ENCODE measurements at regions not wholly inside any gene's neighbourhood (a gene's known extent, or its start where the extent isn't known, plus 50 kb on each side); places are given as distances from the start of the nearest gene placed in this dataset.
"Not testable (repeated sequence)": the region's sequence is repeated elsewhere in the genome, so short reads cannot be mapped to it uniquely, and the experiment has no call there.

DNA sequence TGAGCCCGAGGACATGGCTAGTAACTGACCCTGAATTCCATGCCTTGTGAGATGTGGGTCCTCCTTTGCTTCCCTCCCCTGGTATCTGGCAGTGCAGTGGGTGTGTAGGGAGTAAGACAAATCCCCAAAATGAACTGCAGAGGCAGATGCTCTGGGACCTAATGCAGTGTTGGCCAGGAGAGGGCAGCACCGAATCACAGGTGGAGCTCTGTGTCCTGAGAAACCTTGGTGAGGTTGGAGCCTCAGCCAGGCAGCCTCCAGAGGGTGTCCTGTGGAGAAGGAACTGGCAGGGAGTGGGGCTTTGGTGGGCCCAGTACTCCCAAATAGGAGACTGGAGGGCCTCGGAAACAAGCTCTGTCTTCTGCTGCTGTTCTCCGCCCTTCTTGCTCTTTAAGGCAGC, 209.9 kb downstream of the CCNG2 start:
- not testable (repeated sequence) for DNase-seq (ENCODE audit: low read depth in 1 of 2, low spot score in 1 of 2)

DNA sequence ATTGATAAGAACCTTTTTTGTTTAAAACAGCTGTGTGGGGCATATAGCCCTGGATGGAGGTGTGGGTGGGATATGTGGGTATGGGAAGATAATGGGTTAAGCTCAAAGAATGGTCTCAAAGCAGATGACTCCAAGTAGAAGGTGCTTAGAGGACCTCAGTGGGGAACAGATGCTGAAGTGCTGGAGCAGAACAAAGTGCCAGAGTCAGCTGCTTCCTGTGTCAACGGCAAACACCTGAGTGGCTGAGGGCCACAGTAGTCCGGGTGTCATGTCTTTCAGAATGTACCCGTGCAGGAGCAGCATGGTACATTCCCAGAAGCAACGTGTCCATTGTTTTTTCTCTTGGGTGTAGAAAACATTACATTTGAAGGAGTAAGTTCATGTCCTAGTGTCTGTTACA, 210.6 kb downstream of the CCNG2 start:
- no peak for DNase-seq (ENCODE audit: low read depth in 1 of 2, low spot score in 1 of 2)

GRCh38 chr4:77372375-77372774, 215.4 kb downstream of the CCNG2 start:
- DNase-seq (ENCODE audit: low read depth in 1 of 2, low spot score in 1 of 2): no peak

GRCh38 chr4:77375866-77376607, 219.0 kb downstream of the CCNG2 start:
- DNase-seq (ENCODE audit: low read depth in 1 of 2, low spot score in 1 of 2): no peak

DNA sequence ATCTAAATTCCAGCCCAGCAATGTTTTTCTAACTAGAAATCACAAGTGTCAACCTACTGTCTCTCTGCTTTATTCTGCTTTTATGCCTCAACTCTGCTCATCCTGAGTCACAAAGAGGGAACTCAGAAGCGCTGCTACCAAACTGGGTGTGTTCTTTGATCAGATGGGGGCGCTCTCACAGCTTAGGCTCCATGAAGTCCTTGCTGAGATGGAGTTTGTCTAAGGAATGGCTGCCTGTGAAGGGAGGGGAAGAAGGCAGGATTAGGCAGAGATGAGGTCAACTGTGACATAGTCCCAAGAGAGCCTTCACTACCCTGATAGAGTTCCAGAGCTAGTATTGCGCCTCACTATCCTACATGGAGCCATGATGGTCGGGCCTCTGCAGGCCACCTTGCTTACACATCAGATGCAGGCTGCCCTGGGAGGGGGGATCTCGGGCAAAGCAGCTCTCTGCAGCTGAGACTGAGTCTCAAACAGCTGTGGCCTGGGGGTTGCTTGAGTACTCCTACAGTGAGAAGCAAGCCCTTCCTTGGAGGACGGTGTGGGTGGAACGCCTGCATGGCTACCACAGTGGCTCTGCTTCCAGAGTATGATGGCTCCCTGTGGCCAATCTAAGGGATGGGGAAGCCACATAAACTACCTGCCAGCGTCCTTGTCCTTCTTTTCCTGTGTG, 219.9 kb downstream of the CCNG2 start:
- no peak for DNase-seq (ENCODE audit: low read depth in 1 of 2, low spot score in 1 of 2)

GRCh38 chr4:77384094-77384493, 221.5 kb upstream of the CXCL13 start:
- DNase-seq (ENCODE audit: low read depth in 1 of 2, low spot score in 1 of 2): no peak

- DNase-seq (ENCODE audit: low read depth in 1 of 2, low spot score in 1 of 2): peak; percentile 39
Measured at GRCh38 chr4:77385124-77385969, 220.3 kb upstream of the CXCL13 start.

DNA sequence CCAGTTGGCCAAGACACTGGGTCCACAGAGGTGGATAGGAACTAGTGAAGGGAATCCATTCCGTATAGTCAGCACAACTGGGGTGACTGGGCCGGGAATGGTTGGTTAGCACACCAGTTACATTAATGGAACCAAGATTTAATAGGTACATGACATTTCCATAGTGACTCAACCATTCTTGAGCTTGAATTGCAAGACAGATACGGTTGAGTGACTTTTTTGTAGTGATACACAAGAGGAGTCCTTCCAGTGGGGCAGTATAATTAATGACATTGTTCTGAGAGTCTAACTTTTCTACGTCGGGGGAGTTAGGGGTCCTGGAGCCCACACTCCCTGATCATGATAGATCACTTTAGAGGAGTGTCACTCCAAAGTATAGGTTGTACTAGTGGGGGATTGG, 211.6 kb upstream of the CXCL13 start:
- DNase-seq (ENCODE audit: low read depth in 1 of 2, low spot score in 1 of 2): no peak

DNA sequence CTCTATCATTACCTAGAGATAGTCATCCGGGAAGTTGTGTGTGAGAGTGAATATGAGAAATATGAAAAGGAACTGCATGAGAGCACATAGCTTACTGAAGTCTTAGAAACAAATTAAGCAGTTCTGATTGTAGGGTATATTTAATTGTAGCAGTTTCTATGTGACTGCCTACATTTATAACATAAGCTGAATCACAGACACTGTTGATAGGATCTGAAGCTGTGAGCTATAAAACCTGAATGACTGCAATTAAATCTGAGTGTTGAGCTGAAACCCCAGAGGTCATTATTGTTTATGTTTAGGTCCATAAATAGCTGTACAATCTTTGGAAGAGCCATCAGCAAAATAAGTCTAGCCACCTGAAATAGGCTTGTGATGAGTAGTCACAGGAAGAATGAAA, 210.1 kb upstream of the CXCL13 start:
- no peak for DNase-seq (ENCODE audit: low read depth in 1 of 2, low spot score in 1 of 2)

GRCh38 chr4:77398256-77398655, 207.4 kb upstream of the CXCL13 start:
- no peak for DNase-seq (ENCODE audit: low read depth in 1 of 2, low spot score in 1 of 2)

DNA sequence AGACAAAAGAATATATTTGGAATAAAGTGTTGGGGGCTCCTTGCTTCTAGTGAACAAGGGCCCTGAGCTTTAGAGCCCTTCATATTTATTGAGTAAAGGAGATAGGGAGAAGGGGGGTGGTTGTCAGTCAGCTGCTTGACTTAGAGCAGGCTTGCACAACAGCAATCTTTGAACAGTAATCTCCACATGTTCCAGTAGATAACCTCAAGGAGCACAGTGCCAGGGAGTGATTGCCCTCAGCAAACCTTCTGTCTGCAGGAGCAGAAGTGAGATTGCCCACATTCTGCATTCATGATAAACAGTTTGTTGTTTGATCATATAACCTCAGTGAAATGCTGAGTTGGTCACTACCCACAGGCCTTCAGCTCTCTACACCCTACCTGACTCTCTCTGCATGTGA, 205.8 kb upstream of the CXCL13 start:
- no peak for DNase-seq (ENCODE audit: low read depth in 1 of 2, low spot score in 1 of 2)

DNA sequence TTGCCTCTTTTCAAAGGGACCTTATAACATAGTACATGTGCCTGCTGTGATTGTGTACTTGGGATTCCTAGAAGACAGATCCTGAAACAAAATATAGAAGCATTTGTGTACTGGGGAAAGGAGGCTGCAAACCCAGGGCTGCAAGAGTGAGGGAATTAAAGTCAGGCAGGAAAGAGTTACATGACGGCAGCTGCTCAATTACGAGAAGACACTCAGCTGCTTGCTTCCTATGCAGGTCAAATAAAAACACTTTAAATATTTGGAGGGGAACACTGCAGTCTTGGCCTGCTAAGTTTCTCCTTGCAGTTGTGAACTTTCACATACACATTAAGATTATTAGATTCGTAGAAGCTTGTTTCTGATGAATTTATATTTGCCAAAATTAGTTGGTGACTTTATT, 191.9 kb upstream of the CXCL13 start:
- no peak for DNase-seq (ENCODE audit: low read depth in 1 of 2, low spot score in 1 of 2)

GRCh38 chr4:77415689-77416088, 189.9 kb upstream of the CXCL13 start:
- DNase-seq (ENCODE audit: low read depth in 1 of 2, low spot score in 1 of 2): no peak

- DNase-seq (ENCODE audit: low read depth in 1 of 2, low spot score in 1 of 2): no peak
Measured at GRCh38 chr4:77418333-77418732, 187.3 kb upstream of the CXCL13 start.

GRCh38 chr4:77430847-77431246, 174.8 kb upstream of the CXCL13 start:
- DNase-seq (ENCODE audit: low read depth in 1 of 2, low spot score in 1 of 2): no peak

GRCh38 chr4:77431546-77431945, 174.1 kb upstream of the CXCL13 start:
- DNase-seq (ENCODE audit: low read depth in 1 of 2, low spot score in 1 of 2): no peak

GRCh38 chr4:77432717-77433417, 172.8 kb upstream of the CXCL13 start:
- no peak for DNase-seq (ENCODE audit: low read depth in 1 of 2, low spot score in 1 of 2)

DNA sequence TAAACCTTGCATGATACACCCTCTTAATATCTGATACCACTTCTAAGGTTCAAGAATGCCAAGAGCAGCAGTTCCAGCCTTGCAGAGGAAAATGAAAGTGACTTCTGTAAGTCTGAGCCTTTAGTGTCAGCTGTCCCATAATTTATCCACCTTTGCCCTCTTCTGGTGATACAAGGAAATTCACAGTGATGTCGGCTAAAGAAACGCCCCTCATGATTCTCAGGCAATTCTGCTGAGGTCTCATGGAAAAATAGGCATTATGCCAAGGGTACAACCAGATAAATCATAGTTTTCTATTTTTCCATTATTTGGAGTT, 172.2 kb upstream of the CXCL13 start:
- DNase-seq (ENCODE audit: low read depth in 1 of 2, low spot score in 1 of 2): peak in 1 of 2 donors; percentile 19

DNA sequence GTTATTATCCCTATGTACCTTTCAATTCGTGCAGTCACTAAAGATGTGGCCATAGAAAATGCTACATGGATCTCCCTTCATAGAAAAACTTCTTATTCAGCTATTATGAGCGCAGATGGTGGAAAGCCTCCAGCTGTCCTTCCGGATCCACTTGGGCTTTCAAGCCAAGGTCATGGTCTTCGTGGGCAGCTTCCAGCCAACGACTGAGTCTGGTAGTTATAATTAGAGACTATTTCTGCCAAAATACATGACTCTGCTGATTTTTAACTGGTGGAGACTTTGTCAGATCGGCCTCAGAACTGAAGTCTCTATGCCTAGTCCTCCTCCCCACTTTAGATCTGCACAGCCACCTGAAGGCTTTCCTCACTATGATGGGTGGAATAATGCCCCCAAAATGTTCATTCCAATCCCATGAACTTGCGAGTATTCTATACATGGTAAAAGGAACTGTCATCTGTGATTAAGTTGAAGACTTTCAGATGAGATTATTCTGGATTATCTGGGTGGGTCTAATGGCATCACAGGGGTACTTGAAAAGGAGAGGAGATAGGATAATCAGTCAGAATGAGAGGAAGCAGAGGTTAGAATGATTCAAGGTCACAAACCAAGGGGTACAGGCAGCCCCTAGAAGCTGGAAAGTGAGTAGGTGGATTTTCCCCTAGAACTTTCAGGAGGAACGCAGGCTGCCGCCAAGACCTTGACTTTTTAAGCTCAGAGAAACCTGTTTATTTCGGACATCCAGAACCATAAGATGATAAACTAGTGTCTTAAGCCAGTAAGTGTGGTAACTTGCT, 171.1 kb upstream of the CXCL13 start:
- no peak for DNase-seq (ENCODE audit: low read depth in 1 of 2, low spot score in 1 of 2)

DNA sequence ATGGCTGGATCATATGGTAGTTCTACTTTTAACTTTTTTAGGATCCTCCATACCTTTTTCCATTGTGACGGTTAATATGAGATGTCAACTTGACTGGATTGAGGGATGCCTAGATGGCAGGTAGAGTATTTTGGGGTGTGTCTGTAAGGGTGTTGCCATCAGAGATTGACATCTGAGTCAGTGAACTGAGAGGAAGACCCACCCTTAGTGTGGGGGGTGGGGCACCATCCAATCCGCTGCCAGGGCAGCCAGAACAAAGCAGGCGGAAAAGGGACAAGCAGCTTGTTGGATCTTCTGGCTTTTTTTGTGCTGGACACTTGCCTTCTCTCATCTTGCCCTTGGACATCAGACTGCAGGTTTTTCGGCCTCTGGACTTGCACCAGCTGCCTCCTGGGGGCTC, 168.5 kb upstream of the CXCL13 start:
- no peak for DNase-seq (ENCODE audit: low read depth in 1 of 2, low spot score in 1 of 2)

- no peak for DNase-seq (ENCODE audit: low read depth in 1 of 2, low spot score in 1 of 2)
Measured at GRCh38 chr4:77438549-77438948, 167.1 kb upstream of the CXCL13 start.
